Aorta (tissue), 5 donors: ENCODE measurements at regions not wholly inside any gene's neighbourhood (a gene's known extent, or its start where the extent isn't known, plus 50 kb on each side); places are given as distances from the start of the nearest gene placed in this dataset.
A peak's percentile ranks its signal among the peaks of the same experiment; 100 is the strongest.

Source experiments
- ATAC-seq: fragments of 200-7000 bp; cut with Tn5 transposase; one replicate; pipeline ENCODE4 v1.9.1; 2022; ENCODE audit warnings: moderate library complexity; ENCODE audit not compliant: low FRiP score
- DNase-seq, 2 donors: peaks; one replicate each; pipeline ENCODE4 v3.0.0-alpha.2; 2020
- H3K27ac ChIP-seq, 2 donors: one replicate each; pipeline ENCODE4 v1.5.1; 2013; ENCODE audit warnings: low read length in 2 of 2, mild to moderate bottlenecking in 2 of 2, moderate library complexity in 2 of 2, control low read depth in 1 of 2, inconsistent platforms in 1 of 2, low read depth in 1 of 2
- H3K27me3 ChIP-seq, 2 donors: one replicate each; pipeline ENCODE4 v1.6.1; 2013; ENCODE audit warnings: control low read depth in 1 of 2, low read length in 1 of 2, mild to moderate bottlenecking in 1 of 2, moderate library complexity in 1 of 2; ENCODE audit not compliant: insufficient read depth in 2 of 2, control insufficient read depth in 1 of 2
- H3K36me3 ChIP-seq, 2 donors: one replicate each; pipeline ENCODE4 v1.6.1; 2013; ENCODE audit warnings: control low read depth in 1 of 2, low read length in 1 of 2, mild to moderate bottlenecking in 1 of 2; ENCODE audit not compliant: insufficient read depth in 2 of 2, control insufficient read depth in 1 of 2
- H3K4me1 ChIP-seq, 2 donors: one replicate each; pipeline ENCODE4 v1.6.1; 2013; ENCODE audit warnings: low read length in 2 of 2, control low read depth in 1 of 2, mild to moderate bottlenecking in 1 of 2, moderate library complexity in 1 of 2; ENCODE audit not compliant: insufficient read depth in 2 of 2, control insufficient read depth in 1 of 2
- H3K4me3 ChIP-seq, 2 donors: one replicate each; pipeline ENCODE4 v1.5.1; 2013; ENCODE audit warnings: low read length in 2 of 2, control low read depth in 1 of 2, mild to moderate bottlenecking in 1 of 2
- H3K9me3 ChIP-seq: one replicate; pipeline ENCODE4 v1.6.1; 2013; ENCODE audit warnings: mild to moderate bottlenecking, low read length; ENCODE audit not compliant: control insufficient read depth
- WGBS, 2 donors: extraction: QIAGEN DNeasy Blood & Tissue Kit; methylation state at CpG; one replicate each; pipeline ENCODE4 v1.1.7; 2013; 5-methylcytosine and 5-hydroxymethylcytosine counted together
- intact Hi-C, 2 donors: fragments of 100-400 bp; cut with DNase I; formaldehyde crosslinking; loops; one replicate each; pipeline versions ENCODE4 v1.14.2 to v1.15.0; 2022
- donor health status: healthy with polysubstance abuse.
- donor health status: Bipolar disorder and iron deficiency.
- donor health status: DM: no; HTN: no; CAD: no.
- donor health status: DM: no; HTN: no; CAD: no.
- donor health status: DM: yes; HTN: yes; CAD: no.

GRCh38 chr5:3355126-3355525 lies 240.5 kb upstream of the IRX1 start:
- Histone ChIP-seq H3K27ac (no peak overlapping the region), H3K4me3 (no peak overlapping the region), H3K27me3 (no peaks in the 10 kb centered on the region), H3K4me1 (no peaks in the 10 kb centered on the region), H3K36me3 (no peaks in the 10 kb centered on the region), H3K9me3 (no peaks in the 10 kb centered on the region)
- DNase-seq (no peak), ATAC-seq (no peak)
- intact Hi-C loops, result no loop called here

- WGBS, 2 donors, result 83 to 86% methylated on average over 7 of the region's 7 CpGs
These were observed 241.0 kb upstream of the IRX1 start for GRCh38 chr5:3354606-3355005.

GRCh38 chr5:3353561-3353960 lies 242.1 kb upstream of the IRX1 start:
- ATAC-seq, result no peak
- no peak overlapping the region for H3K27ac ChIP-seq
- intact Hi-C loops, result no loop called here
- H3K36me3 ChIP-seq, result no peaks in the 10 kb centered on the region
- H3K9me3 ChIP-seq, result no peaks in the 10 kb centered on the region
- H3K4me3 ChIP-seq, result no peak overlapping the region
- H3K4me1 ChIP-seq, result no peaks in the 10 kb centered on the region
- 75 to 83% methylated on average over 7 of the region's 7 CpGs for WGBS, 2 donors
- DNase-seq, result no peak
- no peaks in the 10 kb centered on the region for H3K27me3 ChIP-seq

More at GRCh38 chr5:3354606-3355005, 241.0 kb upstream of the IRX1 start:
- intact Hi-C loops, result no loop called here
- H3K27ac ChIP-seq, result no peak overlapping the region
- DNase-seq (no peak), ATAC-seq (no peak)
- H3K27me3 ChIP-seq, result no peaks in the 10 kb centered on the region
- no peaks in the 10 kb centered on the region for H3K9me3 ChIP-seq
- H3K4me1 ChIP-seq, result no peaks in the 10 kb centered on the region
- no peak overlapping the region for H3K4me3 ChIP-seq
- H3K36me3 ChIP-seq, result no peaks in the 10 kb centered on the region

- DNase-seq, result no peak
- no peaks in the 10 kb centered on the region for H3K9me3 ChIP-seq
- 90 to 91% methylated on average over 8 of the region's 8 CpGs for WGBS, 2 donors
- no peak for ATAC-seq
- no peaks in the 10 kb centered on the region for H3K27me3 ChIP-seq
- no peak overlapping the region for H3K27ac ChIP-seq
- H3K4me3 ChIP-seq, result no peak overlapping the region
- H3K36me3 ChIP-seq, result no peaks in the 10 kb centered on the region
- H3K4me1 ChIP-seq, result no peaks in the 10 kb centered on the region
- intact Hi-C loops, result no loop called here
These were observed 242.9 kb upstream of the IRX1 start for GRCh38 chr5:3352711-3353110.

GRCh38 chr5:3351581-3352442 lies 243.8 kb upstream of the IRX1 start:
- Histone ChIP-seq H3K9me3 (no peaks in the 10 kb centered on the region), H3K36me3 (no peaks in the 10 kb centered on the region), H3K4me3 (no peak overlapping the region), H3K27ac (no peak overlapping the region), H3K4me1 (no peaks in the 10 kb centered on the region), H3K27me3 (no peaks in the 10 kb centered on the region)
- no peak for DNase-seq
- 80 to 82% methylated on average over 10 of the region's 10 CpGs for WGBS, 2 donors
- intact Hi-C loops, result no loop called here
- no peak for ATAC-seq

- 90 to 93% methylated on average over 5 of the region's 5 CpGs for WGBS, 2 donors
- H3K27me3 ChIP-seq, result no peaks in the 10 kb centered on the region
- no peaks in the 10 kb centered on the region for H3K4me1 ChIP-seq
- H3K27ac ChIP-seq, result no peak overlapping the region
- DNase-seq, result peak in 1 of 2 donors; percentile 5
- no peak for ATAC-seq
- H3K9me3 ChIP-seq, result no peaks in the 10 kb centered on the region
- intact Hi-C loops, result no loop called here
- H3K36me3 ChIP-seq, result no peaks in the 10 kb centered on the region
- H3K4me3 ChIP-seq, result no peak overlapping the region
These were observed 244.9 kb upstream of the IRX1 start for GRCh38 chr5:3350781-3351180.

GRCh38 chr5:3349704-3350565 lies 245.7 kb upstream of the IRX1 start:
- intact Hi-C loops, result no loop called here
- no peak for ATAC-seq

GRCh38 chr5:3348576-3349535 lies 246.8 kb upstream of the IRX1 start:
- no peak overlapping the region for H3K27ac ChIP-seq
- no peak overlapping the region for H3K4me3 ChIP-seq
- H3K4me1 ChIP-seq, result no peaks in the 10 kb centered on the region
- intact Hi-C loops, result no loop called here
- H3K36me3 ChIP-seq, result no peaks in the 10 kb centered on the region
- no peaks in the 10 kb centered on the region for H3K27me3 ChIP-seq
- 88 to 90% methylated on average over 22 of the region's 22 CpGs for WGBS, 2 donors
- DNase-seq, result peak in 1 of 2 donors; percentile 57
- ATAC-seq, result no peak
- H3K9me3 ChIP-seq, result no peaks in the 10 kb centered on the region

More at GRCh38 chr5:3349704-3350565, 245.7 kb upstream of the IRX1 start:
- H3K4me3 ChIP-seq, result no peak overlapping the region
- H3K9me3 ChIP-seq, result no peaks in the 10 kb centered on the region
- no peaks in the 10 kb centered on the region for H3K27me3 ChIP-seq
- no peaks in the 10 kb centered on the region for H3K36me3 ChIP-seq
- H3K4me1 ChIP-seq, result no peaks in the 10 kb centered on the region
- H3K27ac ChIP-seq, result no peak overlapping the region
- WGBS, 2 donors, result 90 to 92% methylated on average over 10 of the region's 10 CpGs
- peak in 1 of 2 donors; percentile 39 for DNase-seq
